ENCODE measurements at regions not wholly inside any gene's neighbourhood (a gene's known extent, or its start where the extent isn't known, plus 50 kb on each side); places are given as distances from the start of the nearest gene placed in this dataset.

DNA sequence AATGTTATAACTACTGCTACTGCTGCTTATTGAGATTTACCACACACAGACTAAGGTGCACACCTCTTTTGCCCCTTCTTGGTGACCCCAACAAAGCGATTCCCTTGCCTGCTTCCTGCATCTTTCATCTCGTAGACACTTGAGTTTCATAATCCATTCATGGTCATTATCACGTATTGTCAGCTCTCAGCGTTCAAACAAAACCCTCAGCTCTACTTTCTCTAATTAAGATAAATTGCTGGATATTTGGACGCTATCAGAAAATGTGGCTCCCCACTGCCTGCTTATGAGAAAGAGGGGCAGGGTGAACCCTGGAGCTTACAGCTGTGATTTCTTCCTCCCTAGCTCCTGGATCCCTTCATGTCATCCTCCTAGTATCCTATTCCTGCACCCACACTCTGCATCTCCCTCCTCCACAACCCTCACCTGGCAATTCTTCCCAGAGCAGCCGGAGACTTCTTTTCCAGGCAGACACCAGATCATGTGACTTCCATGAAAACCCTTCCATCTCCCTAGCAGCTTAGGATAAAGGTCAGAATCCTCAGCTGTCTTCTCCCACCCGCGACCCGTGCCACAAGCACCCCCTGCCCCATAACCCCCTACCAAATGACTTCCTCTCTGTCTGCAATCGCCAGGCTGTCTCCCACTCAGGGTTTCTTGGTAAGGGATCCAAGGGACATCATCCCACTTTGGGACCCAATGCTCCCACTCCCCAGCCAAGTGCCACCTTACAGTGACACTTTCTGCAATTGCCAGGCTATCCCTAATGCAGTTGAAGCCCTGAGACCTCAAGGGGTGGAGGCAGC lies 146.5 kb downstream of the NSG2 start:
- no peak for DNase-seq

DNA sequence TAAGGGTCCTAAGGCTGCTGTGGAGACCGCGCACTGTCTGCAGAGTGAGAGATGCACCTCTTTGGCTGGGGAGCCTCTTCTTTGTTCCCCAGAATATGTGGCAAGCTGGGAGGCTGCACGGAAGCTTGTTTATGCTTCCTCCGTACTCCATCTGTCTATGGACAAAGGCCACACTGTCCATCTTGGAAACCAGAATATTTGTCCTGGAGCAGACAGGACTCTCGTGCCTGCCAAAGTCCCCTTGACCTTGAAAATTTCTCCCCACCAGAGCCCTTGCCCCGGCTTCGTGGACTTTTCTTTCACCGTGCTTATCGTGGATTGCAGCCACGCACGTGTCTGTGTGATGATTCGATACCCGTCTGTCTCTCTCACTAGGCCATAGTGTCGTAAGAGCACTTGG lies 147.4 kb downstream of the NSG2 start:
- no peak for DNase-seq

DNA sequence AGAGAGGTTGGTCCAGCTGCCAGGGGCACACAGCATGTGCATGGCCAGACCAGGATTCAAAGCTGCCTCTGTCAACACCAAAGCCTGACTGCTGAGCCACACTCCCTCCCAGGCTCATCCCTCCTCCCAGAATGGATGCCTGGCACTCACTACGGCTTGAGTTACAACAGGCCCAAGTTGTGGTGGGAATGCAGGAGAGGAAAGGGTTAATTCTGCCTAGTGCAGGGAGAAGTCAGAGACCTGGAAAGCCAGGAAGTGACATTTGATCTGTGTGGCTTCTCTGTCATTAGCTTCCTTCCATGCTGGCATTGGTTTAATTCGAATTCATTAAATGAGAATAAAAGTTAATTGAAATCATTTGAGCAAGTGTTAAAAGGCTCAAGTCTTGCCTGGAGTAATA lies 150.0 kb downstream of the NSG2 start:
- DNase-seq, result no peak

DNA sequence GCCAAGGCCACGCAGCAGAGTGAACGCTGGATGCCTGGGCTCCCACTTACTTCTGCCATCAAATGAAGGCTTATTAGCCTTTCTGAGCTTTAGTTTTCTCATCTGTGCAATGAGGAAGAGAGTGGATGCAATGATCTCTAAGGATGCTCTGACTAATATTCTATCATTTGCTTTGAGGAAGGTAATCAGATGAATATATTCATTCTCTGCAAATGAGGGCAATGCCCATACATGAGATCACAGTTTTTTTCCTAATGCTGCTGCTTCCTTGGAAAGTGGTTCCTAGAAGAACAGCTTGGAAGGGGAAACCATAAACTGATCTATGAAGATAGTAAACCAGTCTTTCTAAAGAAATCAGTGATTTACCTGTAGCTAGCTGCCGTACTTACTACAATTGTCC lies 152.4 kb downstream of the NSG2 start:
- no peak for DNase-seq

DNA sequence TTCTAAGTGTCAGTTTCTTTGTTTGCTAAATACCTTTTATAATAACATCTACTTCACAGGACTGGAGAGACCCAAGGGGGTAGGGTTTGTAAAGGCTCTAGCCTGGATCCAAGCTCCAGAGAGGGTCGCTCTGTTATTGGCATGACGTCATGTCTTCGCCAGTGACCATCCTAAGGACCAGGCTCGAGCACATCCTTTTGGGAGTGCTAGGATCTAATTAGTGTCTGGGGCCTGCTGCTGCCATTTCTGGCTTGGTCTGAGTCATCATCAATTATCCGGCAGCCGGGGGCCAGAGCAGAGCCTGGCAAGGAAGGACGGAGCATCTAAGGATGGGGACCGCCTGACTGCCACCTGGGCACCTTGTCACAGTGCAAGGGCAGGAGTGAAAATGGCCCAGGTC lies 153.0 kb downstream of the NSG2 start:
- DNase-seq, result no peak

DNA sequence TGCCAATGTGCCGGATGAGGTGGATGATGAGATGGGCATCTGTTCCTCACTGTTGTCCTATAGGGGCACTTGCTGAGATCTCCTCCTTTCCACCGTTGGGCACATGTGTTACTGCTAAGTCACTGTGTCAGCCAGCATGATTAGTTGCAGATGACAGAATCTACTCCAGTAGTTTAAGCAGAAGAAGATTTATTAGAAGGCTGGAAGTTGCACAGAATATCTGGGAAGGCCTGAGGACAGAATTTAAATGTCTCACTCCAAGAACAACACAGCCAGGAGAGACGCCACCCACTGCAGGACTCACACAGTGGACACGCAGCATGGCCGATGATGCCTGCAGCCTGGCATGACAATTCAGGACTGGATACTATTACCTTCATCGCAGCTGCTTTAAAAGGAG lies 157.5 kb downstream of the NSG2 start:
- DNase-seq, result no peak

DNA sequence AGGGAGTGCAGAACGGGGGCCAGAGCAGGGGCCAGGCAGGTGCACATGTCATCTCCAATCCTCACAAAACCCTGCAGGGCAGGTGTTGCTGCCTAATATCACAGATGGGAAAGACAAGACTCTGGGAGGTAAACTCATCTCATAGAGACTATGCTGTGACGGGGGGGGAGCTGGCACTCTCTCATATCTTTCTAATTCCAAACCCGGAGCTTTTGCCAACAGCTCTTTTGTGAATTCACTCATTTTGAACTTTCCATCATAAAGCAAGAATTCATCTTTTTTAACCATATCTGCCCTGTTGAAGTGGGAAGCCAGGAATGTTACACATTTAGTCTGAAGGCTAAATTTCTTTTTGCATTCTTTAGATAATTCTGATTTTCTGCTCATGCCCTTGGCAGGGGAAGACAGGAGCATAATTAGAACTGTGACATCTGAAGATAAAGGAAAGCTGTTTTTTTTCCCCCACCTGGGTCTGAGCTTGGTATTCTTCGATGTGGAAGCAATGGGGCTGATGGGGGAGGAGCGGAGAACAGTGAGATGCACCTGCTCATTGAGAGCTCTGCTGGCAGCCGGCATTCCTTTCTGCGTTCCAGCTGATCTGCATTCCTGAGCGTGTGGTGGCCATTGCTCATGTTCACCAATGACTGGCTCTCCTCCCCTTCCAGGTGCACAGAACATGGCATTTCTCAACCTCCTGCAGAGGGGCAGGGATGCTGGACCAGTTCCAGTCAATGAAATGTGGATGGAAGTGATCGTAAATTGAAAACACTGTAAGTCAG lies 159.2 kb downstream of the NSG2 start:
- DNase-seq, result peak; percentile 45

DNA sequence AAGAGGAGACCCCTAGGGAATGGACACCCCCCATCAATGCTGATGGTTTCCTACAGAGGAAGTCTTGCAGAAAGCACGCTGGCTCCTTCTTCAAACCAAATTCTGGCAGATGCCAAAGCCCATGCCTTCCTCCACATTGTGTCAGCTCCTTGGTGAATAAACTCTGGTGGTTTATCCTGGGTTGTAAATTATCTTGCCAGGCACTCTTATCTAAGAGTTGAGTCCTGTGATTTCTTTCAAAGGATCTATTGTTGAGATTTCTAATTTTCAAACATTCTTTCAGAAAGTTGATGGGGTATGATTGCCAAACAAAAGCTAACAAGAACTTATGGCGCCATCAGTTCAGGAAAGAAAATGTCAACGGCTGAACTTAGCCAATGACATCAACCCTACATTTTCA lies 160.4 kb downstream of the NSG2 start:
- no peak for DNase-seq

DNA sequence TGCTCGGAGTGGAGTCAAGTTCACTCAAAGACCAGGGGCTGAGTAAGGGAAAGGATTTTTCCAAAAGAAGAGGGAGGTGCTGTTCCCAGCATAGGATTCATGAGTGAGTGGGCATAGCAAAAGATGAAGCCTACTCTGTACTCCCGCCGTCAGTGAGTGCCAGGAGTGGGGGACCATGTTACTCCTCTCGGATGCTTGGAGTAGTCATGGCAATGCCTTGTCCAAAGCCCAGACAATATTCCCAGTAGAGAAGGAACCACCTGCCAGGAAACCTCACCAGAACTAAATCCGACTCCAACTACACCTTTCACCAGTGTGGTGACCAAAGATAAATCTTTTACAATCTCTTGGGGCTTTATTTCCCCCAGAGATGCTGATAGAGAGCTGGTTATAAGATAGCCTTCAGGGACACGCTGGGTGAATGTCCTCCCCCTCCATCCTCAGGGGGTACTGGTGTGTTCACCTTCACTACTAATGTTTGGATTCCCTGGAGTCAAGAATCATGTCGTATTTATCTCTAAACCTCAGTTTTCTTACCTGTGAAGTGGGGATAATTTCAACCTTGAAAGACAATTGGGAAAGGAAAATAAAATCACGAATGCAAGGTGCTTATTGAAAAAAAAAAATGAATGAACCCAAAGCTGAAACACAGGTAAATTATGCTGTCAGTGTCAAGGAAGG lies 165.2 kb downstream of the NSG2 start:
- DNase-seq, result no peak

DNA sequence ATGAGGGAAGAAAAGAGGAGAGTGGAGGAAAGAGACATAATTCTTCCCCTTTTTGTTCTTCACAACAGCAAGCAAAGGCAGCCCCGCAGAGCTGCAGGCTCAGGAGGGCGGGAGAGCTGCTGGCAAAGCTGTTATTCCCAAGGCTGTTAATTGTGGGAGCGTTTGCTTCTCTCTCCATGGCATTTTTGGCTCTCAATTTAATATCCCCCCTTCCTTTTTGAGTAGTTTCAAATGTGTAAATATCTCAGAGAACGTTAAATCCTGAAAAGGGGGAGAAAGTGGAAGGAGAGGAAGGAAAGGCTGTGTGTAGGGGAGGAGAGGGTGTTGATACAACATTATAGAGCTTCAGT lies 165.7 kb downstream of the NSG2 start:
- no peak for DNase-seq

DNA sequence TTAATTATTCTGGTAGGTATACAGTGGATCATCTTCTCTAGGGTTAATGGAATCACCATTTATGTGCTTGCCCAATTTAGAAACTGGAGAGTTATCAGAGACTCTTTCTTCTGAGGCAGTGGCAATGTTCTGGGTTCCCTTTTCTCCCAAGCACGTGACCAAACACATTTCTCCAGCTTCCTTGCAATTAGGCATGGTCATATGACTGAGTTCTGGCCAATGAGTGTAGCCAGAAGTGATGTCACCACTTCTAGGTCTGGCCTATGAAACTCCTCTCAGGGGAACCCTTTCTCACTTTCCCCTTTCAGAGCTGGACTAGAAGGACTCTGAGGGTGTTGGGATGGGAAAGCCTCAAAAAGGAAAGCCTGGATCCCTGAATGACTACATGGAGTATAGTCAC lies 172.0 kb downstream of the NSG2 start:
- no peak for DNase-seq

DNA sequence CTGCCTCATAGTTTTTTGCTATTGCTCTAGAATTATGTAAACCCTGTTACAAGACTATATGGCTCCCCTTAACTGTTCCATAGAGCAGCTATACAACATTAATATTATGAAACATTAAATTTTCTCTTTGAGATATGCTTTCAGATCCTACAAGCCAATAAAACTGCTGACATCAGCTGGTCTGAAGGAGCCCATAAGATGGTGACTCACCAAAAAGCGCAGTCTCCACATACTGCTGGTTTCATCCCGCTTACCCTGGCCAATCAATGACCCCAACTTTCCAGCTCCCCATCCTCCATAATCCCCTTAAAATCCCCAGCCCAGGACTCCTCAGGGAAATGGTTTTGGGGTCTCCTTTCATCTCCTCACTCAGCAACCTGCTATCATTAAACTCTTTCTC lies 172.7 kb downstream of the NSG2 start:
- DNase-seq, result no peak

DNA sequence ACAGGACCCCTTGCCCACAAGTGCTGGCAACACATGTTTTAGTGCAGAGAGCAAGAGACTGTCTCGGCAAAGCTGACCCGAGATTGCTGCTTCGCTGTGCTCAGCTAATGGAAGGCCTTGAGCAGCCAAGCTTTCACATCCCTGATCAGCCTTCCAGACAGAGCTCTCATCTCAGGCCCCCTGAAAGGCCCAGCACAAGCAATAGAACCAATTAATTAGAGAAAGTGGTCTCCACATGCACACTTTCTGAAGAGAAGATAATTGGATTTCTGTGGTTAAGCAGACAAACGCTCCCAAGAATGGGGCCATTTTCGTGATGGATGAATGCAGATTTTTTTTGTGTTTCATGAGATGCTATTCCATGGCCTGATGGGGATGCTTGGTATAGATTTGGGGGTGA lies 174.9 kb downstream of the NSG2 start:
- no peak for DNase-seq

DNA sequence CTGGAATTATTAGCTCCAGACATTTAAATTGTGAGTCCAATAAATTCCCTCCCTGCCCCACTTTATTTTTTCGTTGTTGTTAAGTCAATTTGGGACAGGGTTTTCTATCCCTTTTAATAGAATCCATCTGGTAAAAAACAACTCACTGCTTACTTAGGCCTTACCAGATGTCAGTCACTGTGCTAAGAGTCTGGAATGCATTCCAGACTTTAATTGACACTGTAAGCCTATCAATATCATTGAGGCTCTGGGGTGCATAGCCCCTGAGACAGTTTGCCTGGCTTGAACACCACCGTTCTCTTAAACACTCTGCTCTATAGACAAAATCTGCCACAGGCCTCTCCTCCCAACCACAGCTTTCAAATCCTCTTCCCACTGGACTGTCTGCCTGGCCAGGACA lies 175.9 kb downstream of the NSG2 start:
- no peak for DNase-seq

DNA sequence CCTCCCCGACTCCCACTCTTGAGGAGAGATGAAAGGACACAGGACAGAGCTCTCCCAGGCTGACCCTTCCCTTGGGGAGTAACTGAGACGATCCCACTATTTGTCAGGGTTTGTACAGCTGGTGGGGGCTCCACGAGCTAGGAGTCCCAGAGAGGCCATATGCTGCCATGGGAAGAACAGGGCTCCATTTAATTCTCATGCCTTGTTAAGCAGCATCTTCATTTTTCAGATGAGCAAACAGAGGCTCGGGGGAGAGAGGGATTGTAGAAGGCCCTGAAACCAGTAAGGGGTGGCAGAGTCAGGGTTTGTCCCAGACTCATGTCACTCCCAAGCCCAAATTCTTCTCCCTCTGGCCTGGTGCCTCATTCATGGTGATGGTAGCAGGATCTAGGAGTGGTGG lies 176.4 kb downstream of the NSG2 start:
- no peak for DNase-seq

DNA sequence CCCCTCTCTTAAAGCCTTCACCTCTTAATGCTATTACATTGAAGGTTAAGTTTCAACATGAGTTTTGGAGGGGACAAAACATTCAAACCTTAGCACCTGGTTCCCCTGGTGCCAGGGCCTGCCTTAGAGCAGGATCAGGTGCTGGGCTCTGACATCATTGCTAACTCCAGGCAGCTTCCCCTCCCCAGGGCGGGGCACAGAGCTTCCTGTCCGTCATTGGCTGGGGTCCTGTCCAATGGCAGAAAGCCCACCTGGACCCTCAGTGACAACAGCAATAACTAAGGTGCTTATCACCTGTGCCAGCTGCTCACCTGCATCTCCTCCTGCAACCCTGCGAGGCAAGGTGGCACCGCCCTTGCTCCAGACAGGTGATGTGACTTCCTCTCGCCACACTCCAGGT lies 177.4 kb downstream of the NSG2 start:
- no peak for DNase-seq

DNA sequence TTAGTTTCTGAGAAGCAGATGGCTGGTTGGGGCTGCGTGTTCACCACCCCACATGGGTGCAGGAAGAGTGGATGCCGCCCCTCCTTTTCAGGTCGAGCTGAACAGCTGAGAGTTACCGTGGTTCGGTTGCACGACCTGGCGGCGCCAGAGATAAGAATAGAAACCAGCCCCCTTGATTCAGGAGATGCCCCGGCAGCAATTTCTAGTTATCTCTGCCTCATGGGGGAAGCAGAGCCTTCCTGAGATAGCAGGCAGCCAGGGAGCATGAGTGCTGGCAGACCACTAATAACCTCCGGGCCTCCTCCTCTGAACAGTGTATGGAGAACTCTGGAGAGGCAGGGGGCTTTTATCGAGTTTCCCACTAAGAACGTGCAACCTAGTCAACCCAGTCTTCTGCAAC lies 177.8 kb downstream of the NSG2 start:
- DNase-seq, result no peak

DNA sequence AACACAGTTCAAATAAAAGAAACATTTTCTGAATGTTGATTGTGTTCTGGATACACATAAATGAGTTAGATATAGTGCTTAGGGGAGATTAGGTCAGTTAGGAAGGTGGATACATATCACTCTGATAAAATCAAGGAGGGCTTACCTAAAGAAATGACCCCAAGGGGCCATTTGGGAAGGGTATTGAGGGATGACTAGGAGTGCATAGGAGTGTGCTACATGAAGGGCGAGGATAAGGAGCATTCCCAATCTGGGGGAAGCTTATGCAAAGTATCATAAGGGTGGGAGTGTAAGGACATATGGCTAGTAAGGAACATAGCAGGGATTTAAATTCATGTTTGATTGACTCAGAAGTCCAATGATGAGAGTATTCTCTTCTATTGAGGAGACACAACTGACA lies 183.6 kb downstream of the NSG2 start:
- DNase-seq, result no peak

DNA sequence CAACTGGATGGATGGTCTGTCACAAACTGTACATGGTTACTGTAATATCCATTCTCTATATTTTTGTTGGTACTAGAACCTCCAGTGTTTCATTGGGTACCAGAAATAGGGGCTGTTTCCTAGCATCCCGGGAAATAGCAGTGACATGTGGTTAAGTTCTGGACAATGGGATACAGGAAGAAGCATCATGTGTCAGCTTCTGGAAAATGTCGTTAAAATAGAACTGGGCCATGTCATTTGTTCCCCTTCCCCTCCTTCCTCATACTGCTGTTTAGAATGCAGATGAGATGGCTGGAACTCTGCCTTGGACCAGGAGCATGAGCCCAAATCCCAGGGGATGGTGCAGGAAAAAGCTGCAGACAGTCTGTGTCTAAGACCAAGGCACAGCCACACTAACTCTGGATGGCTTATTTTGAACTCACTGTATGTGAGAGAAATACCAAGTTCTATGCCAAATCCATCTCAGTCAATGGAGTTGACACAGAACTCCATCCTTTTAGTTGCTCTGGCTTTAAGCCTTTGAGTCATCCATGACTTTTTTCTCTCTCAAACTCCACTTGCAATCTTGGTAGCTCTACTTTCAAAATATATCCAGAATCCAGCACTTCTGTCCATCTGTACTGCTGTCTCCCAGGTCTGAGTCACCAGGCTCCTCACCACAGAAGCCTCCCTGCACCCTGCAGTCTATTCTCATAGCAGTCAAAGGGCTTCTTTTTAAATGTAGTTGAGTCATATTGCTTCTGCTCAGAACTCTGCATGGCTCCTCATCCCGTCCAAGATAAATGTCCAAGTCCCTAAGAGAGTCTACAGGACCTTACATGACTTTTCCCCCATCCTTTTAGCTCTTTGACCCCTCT lies 184.2 kb downstream of the NSG2 start:
- DNase-seq, result no peak

DNA sequence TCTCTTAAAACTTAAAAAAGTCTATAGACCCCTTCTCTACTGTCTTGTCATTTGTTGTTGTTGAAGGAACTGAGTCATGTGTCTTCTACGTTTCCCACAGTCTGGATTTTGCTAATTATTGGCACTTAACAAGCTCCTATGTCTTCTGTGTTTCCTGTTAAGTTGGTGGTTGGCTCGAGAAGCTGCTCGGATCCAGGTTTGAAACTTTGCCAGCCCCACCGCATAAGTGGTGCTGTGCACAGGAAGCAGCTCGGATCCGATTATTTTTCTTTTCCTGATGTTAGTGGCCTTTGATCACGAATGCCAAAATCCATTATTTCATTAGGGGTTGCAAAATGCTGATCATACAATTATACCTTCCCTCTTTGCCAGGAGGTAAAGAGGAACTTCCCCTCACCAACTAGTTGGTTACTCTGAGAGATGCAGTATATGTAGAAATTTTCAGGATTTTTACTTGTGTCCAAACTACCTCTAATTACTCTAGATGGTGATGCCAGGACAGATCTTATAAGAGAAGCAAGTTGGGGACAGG lies 186.5 kb downstream of the NSG2 start:
- no peak for DNase-seq

DNA sequence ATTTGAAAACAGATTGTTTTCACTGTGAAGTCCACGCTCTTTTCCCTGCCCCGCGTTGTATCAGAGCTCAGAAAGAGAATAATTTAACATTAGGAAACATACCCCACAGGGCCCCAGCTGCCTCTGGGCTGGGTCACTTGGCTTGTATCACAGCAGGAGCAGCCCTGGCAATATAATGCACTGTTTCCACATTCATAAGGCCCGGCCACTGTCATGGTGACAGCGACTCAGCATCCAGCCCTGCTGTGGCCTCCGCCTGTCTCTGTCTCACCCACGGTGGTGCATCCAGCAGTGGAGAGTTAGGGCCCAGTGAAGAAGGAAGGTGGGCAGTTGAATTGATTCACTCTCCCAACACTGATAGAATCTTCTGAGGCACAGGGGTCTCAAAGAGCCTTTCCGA lies 188.9 kb downstream of the NSG2 start:
- DNase-seq, result no peak

DNA sequence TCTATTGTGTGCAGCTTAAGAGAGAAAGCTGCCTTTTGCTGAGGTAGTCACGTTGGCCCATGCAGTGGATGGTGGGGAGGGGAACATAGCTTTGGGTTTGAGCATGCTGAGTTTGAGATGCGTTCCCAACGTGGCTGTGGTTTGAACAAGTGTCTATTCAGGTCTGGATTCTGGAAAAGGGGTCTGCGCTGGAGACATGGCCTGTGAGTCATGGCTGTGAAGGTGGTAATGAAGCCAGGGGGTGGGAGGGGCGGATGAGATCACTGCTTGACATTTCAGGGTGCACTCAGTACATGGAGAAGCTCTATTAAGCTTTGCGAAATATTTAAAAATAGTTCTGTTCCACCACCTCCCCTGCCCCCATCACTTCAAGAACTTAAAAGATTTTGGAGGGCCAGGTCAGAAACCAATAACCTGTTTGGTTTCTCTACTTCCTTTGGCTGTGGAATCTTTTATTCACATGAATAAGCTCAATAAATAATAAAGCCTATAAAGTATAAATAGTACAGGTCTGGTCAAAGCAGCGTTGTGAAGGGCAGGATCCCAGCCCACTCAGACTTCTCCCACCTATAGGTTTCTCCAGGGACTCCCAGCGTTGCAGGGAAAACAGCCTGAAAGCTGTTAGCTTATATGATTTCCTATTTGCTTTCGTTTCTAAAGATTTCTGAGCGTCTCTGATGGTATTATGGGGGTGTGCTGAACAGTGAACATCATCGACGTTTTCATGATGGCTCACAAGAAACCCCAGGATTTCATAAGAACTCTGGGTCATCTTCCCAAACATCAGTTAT lies 189.9 kb downstream of the NSG2 start:
- DNase-seq, result no peak

Measured in NCI-H187 treated with DMSO at 0.1 percent for 48 hours (cell line).